K562 (cell line): ENCODE measurements at regions not wholly inside any gene's neighbourhood (a gene's known extent, or its start where the extent isn't known, plus 50 kb on each side); places are given as distances from the start of the nearest gene placed in this dataset.
A peak's percentile ranks its signal among the peaks of the same experiment; 100 is the strongest.

Experiments used
- CBFB ChIP-seq: sonication (generic); formaldehyde crosslinking; IDR thresholded peaks from 2 replicates; pipeline ENCODE4 v1.4.0; 2020; ENCODE audit warnings: mild to moderate bottlenecking, missing genetic modification reagents
- CBX8 ChIP-seq: fragments of 200-600 bp; sonication (generic); IDR thresholded peaks from 2 replicates; pipeline ENCODE4 v1.6.1; 2012; ENCODE audit warnings: borderline replicate concordance, mixed run types, low read depth, mild to moderate bottlenecking, moderate library complexity, mixed read lengths, low read length, control low read depth, inconsistent platforms; ENCODE audit not compliant: poor library complexity, severe bottlenecking; ENCODE audit errors: extremely low read depth
- GTF2A2 ChIP-seq: IDR thresholded peaks from 2 replicates; pipeline ENCODE4 v1.6.1; 2016; ENCODE audit warnings: mild to moderate bottlenecking, missing genetic modification characterization, missing compliant biosample characterization
- HDAC1 ChIP-seq, 2 experiments: fragments of 450-650 bp; IDR thresholded peaks; 2 replicates each; pipeline ENCODE4 v1.6.1; 2016 to 2017; ENCODE audit warnings: inconsistent platforms in 1 of 2, mild to moderate bottlenecking in 1 of 2, moderate library complexity in 1 of 2
- HSF4 ChIP-seq: fragments of 250-450 bp; sonication (Bioruptor Pico); IDR thresholded peaks from 2 replicates; pipeline ENCODE4 v2.1.2; 2022; ENCODE audit warnings: mild to moderate bottlenecking, moderate library complexity, borderline replicate concordance
- KAT2B ChIP-seq: IDR thresholded peaks from one replicate; pipeline ENCODE4 v1.6.1; 2012; ENCODE audit warnings: low read depth, mild to moderate bottlenecking, control low read depth, inconsistent platforms, low read length, moderate library complexity
- KDM5B ChIP-seq: fragments of 200-600 bp; sonication (generic); IDR thresholded peaks from 2 replicates; pipeline ENCODE4 v1.6.1; 2012; ENCODE audit warnings: low read depth, mild to moderate bottlenecking, moderate library complexity, low read length, control low read depth, inconsistent platforms; ENCODE audit not compliant: insufficient replicate concordance
- MAFF ChIP-seq: IDR thresholded peaks from 2 replicates; pipeline ENCODE4 v1.6.1; 2012; ENCODE audit warnings: low read length, improper control_type of control experiment
- MTA1 ChIP-seq: fragments of 450-650 bp; IDR thresholded peaks from 2 replicates; pipeline ENCODE4 v1.6.1; 2017; ENCODE audit warnings: borderline replicate concordance
- MYBL2 ChIP-seq, 2 experiments: fragments of 450-650 bp in 1 of 2; sonication (generic) in 1 of 2; formaldehyde crosslinking in 1 of 2; IDR thresholded peaks; 2 replicates each; pipeline versions ENCODE4 v1.6.1 to v1.8.1; 2017 to 2022; ENCODE audit warnings: borderline replicate concordance in 1 of 2, inconsistent platforms in 1 of 2, low read depth in 1 of 2, mild to moderate bottlenecking in 1 of 2, missing genetic modification reagents in 1 of 2, moderate library complexity in 1 of 2
- PCBP2 ChIP-seq: fragments of 200-400 bp; formaldehyde crosslinking; IDR thresholded peaks from 2 replicates; pipeline ENCODE4 v1.6.1; 2018; ENCODE audit warnings: low read length, low read depth, mild to moderate bottlenecking, moderate library complexity; ENCODE audit not compliant: poor library complexity, severe bottlenecking
- PHF21A ChIP-seq: fragments of 450-650 bp; IDR thresholded peaks from 2 replicates; pipeline ENCODE4 v1.6.1; 2017; ENCODE audit warnings: low read depth, borderline replicate concordance
- PHTF2 ChIP-seq: fragments of 250-450 bp; sonication (Bioruptor Pico); IDR thresholded peaks from 2 replicates; pipeline ENCODE4 v1.5.0; 2021; ENCODE audit warnings: mild to moderate bottlenecking
- POU5F1 ChIP-seq: fragments of 150-350 bp; IDR thresholded peaks from 2 replicates; pipeline ENCODE4 v1.6.1; 2014; ENCODE audit warnings: borderline replicate concordance, low read length, low read depth, mild to moderate bottlenecking; ENCODE audit not compliant: partially characterized antibody
- SIN3B ChIP-seq: fragments of 450-650 bp; IDR thresholded peaks from 2 replicates; pipeline ENCODE4 v1.6.1; 2017; ENCODE audit warnings: low read depth, mild to moderate bottlenecking, moderate library complexity
- SMARCA5 ChIP-seq: fragments of 450-650 bp; IDR thresholded peaks from 2 replicates; pipeline ENCODE4 v1.6.1; 2016
- SP1 ChIP-seq: sonication (generic); formaldehyde crosslinking; IDR thresholded peaks from 2 replicates; pipeline ENCODE4 v1.8.1; 2022; ENCODE audit warnings: mild to moderate bottlenecking, missing genetic modification reagents
- TAL1 ChIP-seq: fragments of 450-650 bp; IDR thresholded peaks from 2 replicates; pipeline ENCODE4 v1.6.1; 2016; ENCODE audit warnings: mild to moderate bottlenecking
- TSC22D4 ChIP-seq: fragments of 450-650 bp; IDR thresholded peaks from 2 replicates; pipeline ENCODE4 v1.6.1; 2016; ENCODE audit warnings: missing genetic modification characterization, missing biosample characterization, control low read depth
- XRCC4 ChIP-seq: IDR thresholded peaks from one replicate; pipeline ENCODE4 v1.6.1; 2011; ENCODE audit not compliant: insufficient read depth, insufficient read length; ENCODE audit errors: extremely low read depth
- ZNF197 ChIP-seq: fragments of 200-800 bp; sonication (Bioruptor generic); IDR thresholded peaks from 2 replicates; pipeline ENCODE4 v1.6.1; 2016; ENCODE audit warnings: low read depth, missing genetic modification characterization, missing compliant biosample characterization
- ZNF311 ChIP-seq: fragments of 250-450 bp; sonication (Bioruptor Pico); IDR thresholded peaks from 2 replicates; pipeline ENCODE4 v1.4.0; 2020; ENCODE audit warnings: mild to moderate bottlenecking, moderate library complexity
- ZNF583 ChIP-seq: fragments of 250-450 bp; sonication (Bioruptor Pico); IDR thresholded peaks from 2 replicates; pipeline ENCODE4 v1.4.0; 2020
- ZNF644 ChIP-seq: fragments of 200-800 bp; sonication (Bioruptor generic); IDR thresholded peaks from 2 replicates; pipeline ENCODE4 v1.6.1; 2016; ENCODE audit warnings: low read depth, missing genetic modification characterization, missing compliant biosample characterization
- ZNF75A ChIP-seq: fragments of 450-650 bp; formaldehyde crosslinking; IDR thresholded peaks from 2 replicates; pipeline ENCODE4 v1.4.0; 2020; ENCODE audit warnings: mild to moderate bottlenecking
- TF ChIP-seq, protein P1 (sequence below): sonication (generic); formaldehyde crosslinking; IDR thresholded peaks from 2 replicates; pipeline ENCODE4 v1.8.1; 2023; ENCODE audit warnings: mild to moderate bottlenecking, missing genetic modification reagents
- TF ChIP-seq, protein P2 (sequence below), 2 experiments: IDR thresholded peaks; 2 replicates each; pipeline ENCODE4 v1.6.1; 2012; ENCODE audit warnings: improper control_type of control experiment in 2 of 2, low read depth in 2 of 2, low read length in 2 of 2, borderline replicate concordance in 1 of 2

- TF ChIP-seq ZNF197 (CRISPR knock-in tag) (no peak), ZNF583 (CRISPR knock-in tag) (no peak), PHTF2 (CRISPR knock-in tag) (no peak), HSF4 (CRISPR knock-in tag) (no peak), MAFF (no peak), POU5F1 (no peak), TSC22D4 (peak; percentile 10; the same call in 1 of the 2 replicates), ZNF644 (tag) (no peak), SIN3B (no peak), PCBP2 (no peak), ZNF311 (CRISPR knock-in tag) (no peak), XRCC4 (no peak), ZNF75A (CRISPR knock-in tag) (no peak), SMARCA5 (0 out of 2 replicates have a peak, but pooled peaks have one; percentile 65), KAT2B (no peak), GTF2A2 (tag) (no peak), MYBL2 (IDR thresholded peaks at IDR 0.05; ENCODE audit: low read depth) (0 out of 2 replicates have a peak, but pooled peaks have one; percentile 24), MYBL2 (CRISPR knock-in tag; IDR thresholded peaks at IDR 0.05; ENCODE audit: borderline replicate concordance) (no peak), MTA1 (no peak), SP1 (CRISPR knock-in tag) (no peak), KDM5B (no peak), PHF21A (no peak), CBFB (CRISPR knock-in tag) (0 out of 2 replicates have a peak, but pooled peaks have one; percentile 37), TAL1 (no peak), HDAC1 (IDR thresholded peaks at IDR 0.05) (peak in 1 of 2 experiments; percentile 56; a peak in 1 of 4 replicates), CBX8 (no peak)
- TF ChIP-seq, protein P1, sequence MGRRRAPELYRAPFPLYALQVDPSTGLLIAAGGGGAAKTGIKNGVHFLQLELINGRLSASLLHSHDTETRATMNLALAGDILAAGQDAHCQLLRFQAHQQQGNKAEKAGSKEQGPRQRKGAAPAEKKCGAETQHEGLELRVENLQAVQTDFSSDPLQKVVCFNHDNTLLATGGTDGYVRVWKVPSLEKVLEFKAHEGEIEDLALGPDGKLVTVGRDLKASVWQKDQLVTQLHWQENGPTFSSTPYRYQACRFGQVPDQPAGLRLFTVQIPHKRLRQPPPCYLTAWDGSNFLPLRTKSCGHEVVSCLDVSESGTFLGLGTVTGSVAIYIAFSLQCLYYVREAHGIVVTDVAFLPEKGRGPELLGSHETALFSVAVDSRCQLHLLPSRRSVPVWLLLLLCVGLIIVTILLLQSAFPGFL (CRISPR knock-in tag) = no peak
- TF ChIP-seq, protein P2, sequence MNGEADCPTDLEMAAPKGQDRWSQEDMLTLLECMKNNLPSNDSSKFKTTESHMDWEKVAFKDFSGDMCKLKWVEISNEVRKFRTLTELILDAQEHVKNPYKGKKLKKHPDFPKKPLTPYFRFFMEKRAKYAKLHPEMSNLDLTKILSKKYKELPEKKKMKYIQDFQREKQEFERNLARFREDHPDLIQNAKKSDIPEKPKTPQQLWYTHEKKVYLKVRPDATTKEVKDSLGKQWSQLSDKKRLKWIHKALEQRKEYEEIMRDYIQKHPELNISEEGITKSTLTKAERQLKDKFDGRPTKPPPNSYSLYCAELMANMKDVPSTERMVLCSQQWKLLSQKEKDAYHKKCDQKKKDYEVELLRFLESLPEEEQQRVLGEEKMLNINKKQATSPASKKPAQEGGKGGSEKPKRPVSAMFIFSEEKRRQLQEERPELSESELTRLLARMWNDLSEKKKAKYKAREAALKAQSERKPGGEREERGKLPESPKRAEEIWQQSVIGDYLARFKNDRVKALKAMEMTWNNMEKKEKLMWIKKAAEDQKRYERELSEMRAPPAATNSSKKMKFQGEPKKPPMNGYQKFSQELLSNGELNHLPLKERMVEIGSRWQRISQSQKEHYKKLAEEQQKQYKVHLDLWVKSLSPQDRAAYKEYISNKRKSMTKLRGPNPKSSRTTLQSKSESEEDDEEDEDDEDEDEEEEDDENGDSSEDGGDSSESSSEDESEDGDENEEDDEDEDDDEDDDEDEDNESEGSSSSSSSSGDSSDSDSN (IDR thresholded peaks at IDR 0.05; ENCODE audit: borderline replicate concordance in 1 of 2, low read depth in 2 of 2, low read length in 2 of 2) = no peak
Observed at GRCh38 chr9:129340427-129341170, 162.5 kb upstream of the IER5L start (continued).
